T-cell (primary cell): ENCODE measurements at regions not wholly inside any gene's neighbourhood (a gene's known extent, or its start where the extent isn't known, plus 50 kb on each side); places are given as distances from the start of the nearest gene placed in this dataset.

Experiments used
- ATAC-seq, 4 experiments: fragments of 200-7000 bp in 3 of 4; fragments of 150-1000 bp in 1 of 4; cut with Tn5 transposase; replicated peaks in 1 of 4; 1 replicate in 3 of 4; 2 replicates in 1 of 4; pipeline ENCODE4 v1.10.0; 2021; ENCODE audit warnings: moderate library complexity in 3 of 4, mild to moderate bottlenecking in 2 of 4, moderate number of reproducible peaks in 1 of 4
- CTCF ChIA-PET, 2 donors: fragments of 300-600 bp; sonication (Branson Sonifier 250); formaldehyde crosslinking; loops; one replicate each; lab custom pipeline; 2022; ENCODE audit warnings: antibody characterized with exemption in 2 of 2; lab: Charles Lee
- POLR2A ChIA-PET, 2 donors: fragments of 300-600 bp; sonication (Branson Sonifier 250); formaldehyde crosslinking; loops; one replicate each; lab custom pipeline; 2022; ENCODE audit warnings: antibody characterized with exemption in 2 of 2; lab: Charles Lee
- DNase-seq, 35 experiments: peaks; one replicate each; pipeline versions ENCODE4 v3.0.0 to v3.0.0-alpha.2; 2013 to 2023
- H3K27ac ChIP-seq: one replicate; pipeline ENCODE4 v1.5.1; 2013; ENCODE audit warnings: low read length
- H3K27me3 ChIP-seq, 2 experiments: replicated peaks in 1 of 2; 1 replicate in 1 of 2; 2 replicates in 1 of 2; pipeline versions ENCODE4 v1.6.1 to v1.7.0; 2013; ENCODE audit warnings: low read length in 1 of 2, mixed read lengths in 1 of 2; ENCODE audit not compliant: control insufficient read depth in 2 of 2, insufficient read depth in 2 of 2; ENCODE audit errors: extremely low read depth in 1 of 2
- H3K36me3 ChIP-seq, 2 donors: 1 replicate in 1 of 2; 2 replicates in 1 of 2; pipeline versions ENCODE4 v1.6.1 to v1.7.0; 2013; ENCODE audit warnings: low read length in 1 of 2; ENCODE audit not compliant: control insufficient read depth in 2 of 2, insufficient read depth in 1 of 2; ENCODE audit errors: extremely low read depth in 1 of 2
- H3K4me1 ChIP-seq, 2 experiments: 1 replicate in 1 of 2; 2 replicates in 1 of 2; pipeline versions ENCODE4 v1.6.1 to v1.7.0; 2013; ENCODE audit warnings: low read length in 2 of 2, mixed read lengths in 1 of 2; ENCODE audit not compliant: insufficient read depth in 2 of 2, control insufficient read depth in 1 of 2; ENCODE audit errors: extremely low read depth in 1 of 2
- H3K4me3 ChIP-seq, 2 donors: 1 replicate in 1 of 2; 2 replicates in 1 of 2; pipeline versions ENCODE4 v1.5.1 to v1.7.0; 2013; ENCODE audit warnings: mild to moderate bottlenecking in 2 of 2, low read length in 1 of 2, moderate library complexity in 1 of 2; ENCODE audit not compliant: control insufficient read depth in 1 of 2; ENCODE audit errors: extremely low read depth in 1 of 2
- H3K9me3 ChIP-seq: 2 replicates; pipeline ENCODE4 v1.7.0; 2013
- H3K27ac Mint-ChIP-seq, 2 donors: one replicate each; pipeline ENCODE4 v1.8.0; 2020 to 2021; ENCODE audit warnings: mild to moderate bottlenecking in 2 of 2, mixed read lengths in 2 of 2
- H3K27me3 Mint-ChIP-seq, 2 donors: one replicate each; pipeline ENCODE4 v1.8.0; 2021 to 2022; ENCODE audit warnings: mixed read lengths in 2 of 2
- H3K36me3 Mint-ChIP-seq: one replicate; pipeline ENCODE4 v1.8.0; 2021; ENCODE audit warnings: mixed read lengths
- H3K4me1 Mint-ChIP-seq, 3 donors: one replicate each; pipeline ENCODE4 v1.8.0; 2020 to 2022; ENCODE audit warnings: mixed read lengths in 3 of 3, mild to moderate bottlenecking in 1 of 3
- H3K4me3 Mint-ChIP-seq, 3 donors: one replicate each; pipeline ENCODE4 v1.8.0; 2020 to 2022; ENCODE audit warnings: mild to moderate bottlenecking in 3 of 3, mixed read lengths in 3 of 3, moderate library complexity in 3 of 3
- H3K9me3 Mint-ChIP-seq, 3 donors: one replicate each; pipeline ENCODE4 v1.8.0; 2020 to 2022; ENCODE audit warnings: mixed read lengths in 3 of 3
- WGBS: methylation state at CpG from one replicate; pipeline ENCODE4 v1.1.5; 2013; ENCODE audit warnings: missing lambda C conversion rate; ENCODE audit not compliant: insufficient coverage; 5-methylcytosine and 5-hydroxymethylcytosine counted together

GRCh38 chr5:15002791-15003190 is 131.2 kb upstream of the ANKH start:
- Mint-ChIP-seq H3K27me3 (peaks cover 0 to 12% of the 10 kb centered on the region in 2 donors), H3K36me3 (peaks cover 4% of the 10 kb centered on the region), H3K4me3 (no peak overlapping the region), H3K4me1 (peaks cover 0 to 4% (median 2%) of the 10 kb centered on the region in 3 donors), H3K27ac (no peak overlapping the region), H3K9me3 (peaks cover 0 to 8% (median 6%) of the 10 kb centered on the region in 3 donors)
- ChIA-PET CTCF (interaction anchor here (0.5 to 2.6 kb wide), 22 partner anchors 10 to 421 kb away, joined by 3 to 26 read pairs (median 6); no protein-coding TSS in a partner anchor), POLR2A (interaction anchor here (0.6 to 2.1 kb wide), 2 partner anchors 10 to 74 kb away, joined by 7 to 9 read pairs; no protein-coding TSS in a partner anchor)
- Histone ChIP-seq H3K27ac (no peak overlapping the region), H3K36me3 (no peaks in the 10 kb centered on the region), H3K4me3 (no peak overlapping the region), H3K9me3 (peaks cover 2% of the 10 kb centered on the region), H3K4me1 (no peaks in the 10 kb centered on the region), H3K27me3 (no peaks in the 10 kb centered on the region)
- DNase-seq: no peak
- WGBS: no CpG with 5 or more reads among the region's 2 CpGs
- ATAC-seq: no peak

- ChIA-PET POLR2A (interaction anchor here in 1 of 2 donors (2.1 kb wide), 1 partner anchor 9 kb away, joined by 9 read pairs; no protein-coding TSS in a partner anchor), CTCF (interaction anchor here (0.7 to 2.6 kb wide), 10 partner anchors 9 to 317 kb away, joined by 4 to 26 read pairs (median 13); no protein-coding TSS in a partner anchor)
Measured at GRCh38 chr5:15002173-15002572, 130.6 kb upstream of the ANKH start.

GRCh38 chr5:15001517-15001916 is 129.9 kb upstream of the ANKH start:
- H3K9me3 Mint-ChIP-seq: peaks cover 0 to 8% (median 6%) of the 10 kb centered on the region in 3 donors
- DNase-seq: no peak
- POLR2A ChIA-PET: no interaction called here
- Histone ChIP-seq H3K36me3 (no peaks in the 10 kb centered on the region), H3K9me3 (peaks cover 4% of the 10 kb centered on the region), H3K4me1 (no peaks in the 10 kb centered on the region), H3K4me3 (no peak overlapping the region), H3K27ac (no peak overlapping the region), H3K27me3 (no peaks in the 10 kb centered on the region)
- no peak for ATAC-seq
- peaks cover 4% of the 10 kb centered on the region for H3K36me3 Mint-ChIP-seq
- H3K27ac Mint-ChIP-seq: no peak overlapping the region
- CTCF ChIA-PET: interaction anchor here (0.6 to 2.4 kb wide), 5 partner anchors 9 to 275 kb away, joined by 3 to 23 read pairs (median 5); no protein-coding TSS in a partner anchor
- H3K4me1 Mint-ChIP-seq: peaks cover 0 to 4% (median 2%) of the 10 kb centered on the region in 3 donors
- H3K27me3 Mint-ChIP-seq: peaks cover 0 to 12% of the 10 kb centered on the region in 2 donors
- no peak overlapping the region for H3K4me3 Mint-ChIP-seq
- WGBS: no CpG with 5 or more reads among the region's 2 CpGs

More at GRCh38 chr5:15002173-15002572, 130.6 kb upstream of the ANKH start:
- Histone ChIP-seq H3K36me3 (no peaks in the 10 kb centered on the region), H3K27me3 (no peaks in the 10 kb centered on the region), H3K27ac (no peak overlapping the region), H3K4me1 (no peaks in the 10 kb centered on the region), H3K4me3 (no peak overlapping the region), H3K9me3 (peaks cover 4% of the 10 kb centered on the region)
- Mint-ChIP-seq H3K9me3 (peaks cover 0 to 8% (median 6%) of the 10 kb centered on the region in 3 donors), H3K27ac (no peak overlapping the region), H3K36me3 (peaks cover 4% of the 10 kb centered on the region), H3K4me3 (no peak overlapping the region), H3K27me3 (peaks cover 0 to 12% of the 10 kb centered on the region in 2 donors), H3K4me1 (peaks cover 0 to 4% (median 2%) of the 10 kb centered on the region in 3 donors)
- no peak for ATAC-seq
- no peak for DNase-seq
- WGBS: 93% methylated on average over 6 of the region's 10 CpGs

GRCh38 chr5:14998491-14998890 is 126.9 kb upstream of the ANKH start:
- ATAC-seq (no peak), DNase-seq (no peak)
- no peak overlapping the region for H3K4me3 Mint-ChIP-seq
- H3K4me3 ChIP-seq: no peak overlapping the region
- peaks cover 0 to 12% of the 10 kb centered on the region in 2 donors for H3K27me3 Mint-ChIP-seq
- H3K9me3 Mint-ChIP-seq: peaks cover 0 to 8% (median 6%) of the 10 kb centered on the region in 3 donors
- no CpG with 5 or more reads among the region's 3 CpGs for WGBS
- no peak overlapping the region for H3K27ac Mint-ChIP-seq
- no peaks in the 10 kb centered on the region for H3K36me3 ChIP-seq
- H3K27ac ChIP-seq: no peak overlapping the region
- ChIA-PET POLR2A (interaction anchor here in 1 of 2 donors (0.6 kb wide), 1 partner anchor 123 kb away, joined by 4 read pairs; no protein-coding TSS in a partner anchor), CTCF (interaction anchor here in 1 of 2 donors (0.9 kb wide), 1 partner anchor 41 kb away, joined by 4 read pairs; no protein-coding TSS in a partner anchor)
- H3K4me1 Mint-ChIP-seq: peaks cover 0 to 6% (median 5%) of the 10 kb centered on the region in 3 donors
- H3K36me3 Mint-ChIP-seq: peaks cover 4% of the 10 kb centered on the region
- H3K4me1 ChIP-seq: peaks cover 0 to 3% of the 10 kb centered on the region in 2 experiments
- peaks cover 0 to 2% of the 10 kb centered on the region in 2 experiments for H3K27me3 ChIP-seq
- peaks cover 4% of the 10 kb centered on the region for H3K9me3 ChIP-seq

GRCh38 chr5:14996997-14997396 is 125.4 kb upstream of the ANKH start:
- POLR2A ChIA-PET: interaction anchor here in 1 of 2 donors (0.6 kb wide), 1 partner anchor 126 kb away, joined by 3 read pairs; no protein-coding TSS in a partner anchor
- no peak overlapping the region for H3K4me3 Mint-ChIP-seq
- no peak for ATAC-seq

GRCh38 chr5:14995229-14995628 is 123.7 kb upstream of the ANKH start:
- Mint-ChIP-seq H3K36me3 (peaks cover 4% of the 10 kb centered on the region), H3K4me3 (no peak overlapping the region), H3K9me3 (peaks cover 0 to 8% (median 6%) of the 10 kb centered on the region in 3 donors), H3K4me1 (peaks cover 11 to 20% (median 13%) of the 10 kb centered on the region in 3 donors), H3K27me3 (peaks cover 0 to 8% of the 10 kb centered on the region in 2 donors), H3K27ac (no peak overlapping the region)
- peaks cover 4% of the 10 kb centered on the region for H3K9me3 ChIP-seq
- DNase-seq (no peak), ATAC-seq (no peak)
- ChIA-PET POLR2A (no interaction called here), CTCF (no interaction called here)
- no peaks in the 10 kb centered on the region for H3K36me3 ChIP-seq
- no peak overlapping the region for H3K4me3 ChIP-seq
- H3K4me1 ChIP-seq: peaks cover 0 to 8% of the 10 kb centered on the region in 2 experiments
- WGBS: no CpG with 5 or more reads among the region's 4 CpGs
- H3K27me3 ChIP-seq: peaks cover 0 to 2% of the 10 kb centered on the region in 2 experiments
- H3K27ac ChIP-seq: no peak overlapping the region

More at GRCh38 chr5:14996997-14997396, 125.4 kb upstream of the ANKH start:
- Mint-ChIP-seq H3K9me3 (peaks cover 0 to 8% (median 6%) of the 10 kb centered on the region in 3 donors), H3K36me3 (peaks cover 4% of the 10 kb centered on the region), H3K27me3 (peaks cover 0 to 12% of the 10 kb centered on the region in 2 donors), H3K27ac (no peak overlapping the region), H3K4me1 (peaks cover 11 to 20% (median 13%) of the 10 kb centered on the region in 3 donors)
- 71% methylated on average over 2 of the region's 3 CpGs for WGBS
- CTCF ChIA-PET: interaction anchor here in 1 of 2 donors (0.6 to 1.6 kb wide), 2 partner anchors 12 to 40 kb away, joined by 3 to 4 read pairs; no protein-coding TSS in a partner anchor
- Histone ChIP-seq H3K27ac (no peak overlapping the region), H3K4me3 (no peak overlapping the region), H3K4me1 (peaks cover 0 to 8% of the 10 kb centered on the region in 2 experiments), H3K36me3 (no peaks in the 10 kb centered on the region), H3K9me3 (peaks cover 4% of the 10 kb centered on the region), H3K27me3 (peaks cover 0 to 2% of the 10 kb centered on the region in 2 experiments)
- DNase-seq: peak in 1 of 35 experiments; percentile 19
